DMS53 treated with DMSO at 0.1 percent for 48 hours (cell line): ENCODE measurements at regions not wholly inside any gene's neighbourhood (a gene's known extent, or its start where the extent isn't known, plus 50 kb on each side); places are given as distances from the start of the nearest gene placed in this dataset.
"Not testable (repeated sequence)": the region's sequence is repeated elsewhere in the genome, so short reads cannot be mapped to it uniquely, and the experiment has no call there.

Experiments used
- DNase-seq: peaks from one replicate; lab custom pipeline; 2025; ENCODE audit not compliant: unreplicated experiment; lab: John Stamatoyannopoulos, UW

DNA sequence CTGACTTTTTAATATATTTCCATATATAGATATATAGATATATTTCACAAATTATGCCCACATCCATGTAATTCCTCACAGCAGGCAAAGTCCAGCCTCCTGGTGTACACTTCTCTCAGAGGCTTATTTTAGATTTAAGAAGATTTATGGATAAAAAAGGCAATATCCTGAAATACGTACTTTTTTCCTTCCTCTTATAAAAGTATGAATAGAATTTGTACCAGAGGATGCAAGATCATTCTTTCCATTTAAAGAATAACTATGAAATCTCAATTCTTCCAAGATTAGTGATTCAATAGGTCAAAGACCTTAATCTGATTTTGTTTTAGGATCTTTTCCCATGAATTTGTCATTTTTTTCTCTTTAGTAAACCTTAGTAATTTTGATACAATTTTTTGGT is 597.9 kb upstream of the TBL1XR1 start:
- no peak for DNase-seq

DNA sequence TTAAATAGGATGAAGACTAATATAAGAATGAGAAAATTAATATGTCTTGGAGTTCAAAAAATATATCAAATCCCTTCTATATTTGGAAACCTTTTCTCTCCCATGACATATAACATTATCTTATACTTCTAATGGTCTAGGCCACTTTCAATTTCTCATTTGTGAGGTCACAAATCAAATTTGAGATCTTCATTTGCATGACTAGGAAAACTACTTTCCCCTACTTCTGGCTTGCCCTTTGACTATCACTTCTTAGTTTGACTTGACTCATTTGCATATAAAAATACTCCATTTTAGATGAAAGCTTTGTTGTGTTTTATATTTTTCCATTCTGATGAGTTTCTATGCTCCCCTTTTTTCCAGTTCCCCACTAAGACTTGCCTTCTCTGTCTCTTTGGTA is 598.6 kb upstream of the TBL1XR1 start:
- DNase-seq = no peak

DNA sequence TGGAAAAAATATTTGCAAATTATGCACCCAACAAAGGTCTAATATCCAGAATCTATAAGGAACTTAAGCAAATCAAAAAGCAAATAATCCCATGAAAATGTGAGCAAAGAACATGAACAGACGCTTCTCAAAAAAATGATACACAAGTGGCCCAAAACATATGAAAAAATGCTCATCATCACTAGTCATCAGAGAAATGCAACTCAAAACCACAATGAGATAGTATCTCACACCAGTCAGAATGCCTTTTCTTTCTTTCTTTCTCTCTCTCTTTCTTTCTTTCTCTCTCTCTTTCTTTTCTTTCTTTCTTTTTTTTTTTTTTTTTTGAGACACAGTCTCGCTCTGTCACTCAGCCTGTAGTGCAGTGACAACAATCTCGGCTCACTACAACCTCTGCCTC is 602.9 kb upstream of the TBL1XR1 start:
- DNase-seq = not testable (repeated sequence)

DNA sequence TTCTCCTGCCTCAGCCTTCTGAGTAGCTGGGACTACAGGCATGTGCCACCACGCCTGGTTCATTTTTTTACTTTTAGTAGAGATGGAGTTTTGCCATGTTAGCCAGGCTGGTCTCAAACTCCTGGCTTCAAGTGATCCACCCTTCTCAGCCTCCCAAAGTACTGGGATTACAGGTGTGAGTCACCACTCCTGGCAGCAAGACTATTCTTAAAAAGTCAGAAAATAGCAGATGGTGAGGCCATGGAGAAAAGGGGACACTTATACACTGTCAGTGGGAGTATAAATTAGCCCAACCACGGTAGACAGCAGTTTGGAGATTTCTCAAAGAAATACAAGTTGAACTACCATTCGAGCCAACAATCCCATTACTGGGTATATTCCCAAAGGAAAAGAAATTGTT is 603.3 kb upstream of the TBL1XR1 start:
- DNase-seq = no peak

DNA sequence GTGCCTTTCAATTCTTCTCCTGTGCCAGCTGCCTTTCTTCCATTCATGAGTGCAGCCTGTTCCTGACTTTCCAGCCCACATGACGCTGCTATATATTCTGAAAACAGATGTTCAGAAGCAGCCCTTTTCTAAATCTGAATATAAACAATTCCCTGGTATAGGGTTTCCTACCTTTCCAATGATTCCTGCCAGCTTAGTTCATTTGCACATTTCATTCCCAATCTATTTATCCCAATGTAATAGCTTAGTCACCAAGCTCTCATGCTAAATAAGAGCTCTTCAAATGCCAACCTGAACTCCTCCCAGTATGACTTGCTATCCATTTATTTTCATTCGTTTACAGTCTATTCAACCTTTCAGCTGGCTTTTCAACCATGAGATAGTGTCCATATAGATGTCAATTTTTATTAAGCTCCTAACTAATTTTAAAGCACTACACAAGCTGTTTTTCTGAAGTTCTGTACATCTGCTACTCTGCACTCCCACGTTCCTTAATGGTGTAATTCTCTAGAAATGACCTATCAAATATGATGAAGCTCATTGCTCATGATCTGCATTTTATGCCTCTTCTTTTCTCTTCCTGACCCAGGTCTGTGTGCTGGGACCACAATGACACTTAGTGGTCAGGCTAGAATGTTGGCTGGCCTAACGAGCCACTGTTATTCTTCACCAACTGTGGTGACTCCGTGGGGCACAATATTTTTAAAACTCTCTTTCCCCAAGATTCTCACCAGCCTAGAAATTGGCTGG is 605.0 kb upstream of the TBL1XR1 start:
- peak; percentile 50 for DNase-seq

DNA sequence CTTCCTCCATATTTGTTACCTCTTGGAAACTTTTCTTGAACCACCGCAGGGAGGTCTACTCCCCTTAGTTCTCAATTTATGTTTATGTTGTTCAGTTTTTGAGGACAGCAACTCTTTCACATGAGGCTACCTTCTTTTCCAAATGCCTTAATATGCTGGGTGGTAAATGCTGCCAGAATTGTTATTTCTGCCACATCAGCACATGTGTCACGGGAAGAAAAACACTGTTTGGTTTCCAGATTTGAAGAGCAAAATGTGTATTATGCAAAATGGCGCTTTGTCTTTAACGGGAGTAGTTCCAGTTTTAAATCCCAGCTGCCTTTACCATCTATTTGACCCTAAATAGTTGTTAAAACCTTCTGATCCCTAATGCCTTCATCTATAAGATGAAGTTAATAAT is 606.2 kb upstream of the TBL1XR1 start:
- DNase-seq = no peak

DNA sequence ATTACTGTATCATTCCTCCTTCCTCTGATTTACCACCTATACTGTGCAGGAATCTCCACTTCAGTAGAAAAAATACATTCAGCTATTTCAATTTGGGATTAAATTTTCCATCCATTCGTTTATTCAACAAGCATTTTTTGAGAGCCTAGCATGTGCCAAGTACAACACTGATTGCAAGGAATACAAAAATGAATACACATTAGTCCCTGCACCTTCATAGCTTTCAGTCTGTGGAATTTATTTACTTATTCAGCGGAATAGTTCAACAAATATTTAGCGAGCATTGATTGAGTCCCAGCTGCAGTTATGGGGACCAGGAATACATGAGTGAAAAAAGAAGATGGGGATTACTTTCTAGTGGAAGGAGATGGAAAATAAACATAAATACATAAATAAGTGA is 606.8 kb upstream of the TBL1XR1 start:
- DNase-seq = no peak

DNA sequence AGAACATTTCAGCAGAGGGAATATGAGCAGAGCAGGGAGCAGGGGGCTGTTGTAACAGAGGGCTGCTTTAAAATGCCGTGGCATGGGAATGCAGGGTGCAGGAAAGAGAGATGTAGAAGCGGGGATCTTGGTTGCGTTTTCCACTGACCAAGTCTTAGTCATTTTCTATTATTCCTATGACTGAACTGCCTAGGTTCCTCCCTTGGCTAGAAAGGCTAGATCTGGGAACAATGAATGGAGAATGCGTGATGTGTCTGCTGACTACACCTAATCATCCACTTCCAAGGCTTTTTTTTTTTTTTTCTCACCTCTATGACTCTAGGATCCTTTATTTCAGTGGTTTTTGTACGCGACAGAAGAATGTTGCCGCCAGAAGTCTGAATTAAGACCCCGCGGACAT is 607.4 kb upstream of the TBL1XR1 start:
- DNase-seq = no peak

DNA sequence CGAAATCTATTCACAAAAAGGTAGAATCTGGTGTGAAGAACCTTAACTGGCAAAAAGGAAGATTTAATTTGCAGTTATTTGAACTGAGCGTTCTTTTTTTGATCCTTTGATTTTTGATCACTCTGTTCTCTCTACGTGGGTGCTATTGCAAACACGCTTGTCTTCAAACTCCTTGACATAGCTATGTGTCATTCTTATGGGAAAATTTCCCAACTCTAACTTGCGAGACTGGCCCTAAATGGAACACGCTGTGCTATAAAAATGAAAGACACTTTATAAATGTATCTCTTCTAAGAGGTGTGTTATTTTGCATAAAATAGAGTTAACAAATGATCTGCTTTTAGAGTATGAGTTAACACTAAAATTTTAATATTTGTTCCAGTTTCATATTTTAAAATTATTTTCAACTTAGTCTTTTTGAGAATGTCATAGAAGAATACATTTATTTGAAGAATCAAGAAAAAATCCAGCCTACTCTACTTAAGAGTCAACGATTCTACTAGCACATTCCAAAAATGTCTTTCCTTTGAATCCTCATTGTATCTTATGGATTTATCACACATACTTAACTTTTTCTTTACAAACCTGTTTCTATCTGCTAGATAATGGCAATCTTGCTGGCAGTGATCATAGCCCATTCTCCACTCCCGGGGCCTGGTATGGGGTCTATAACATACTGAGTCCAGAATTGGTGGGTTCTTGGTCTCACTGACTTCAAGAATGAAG is 610.0 kb upstream of the TBL1XR1 start:
- no peak for DNase-seq

DNA sequence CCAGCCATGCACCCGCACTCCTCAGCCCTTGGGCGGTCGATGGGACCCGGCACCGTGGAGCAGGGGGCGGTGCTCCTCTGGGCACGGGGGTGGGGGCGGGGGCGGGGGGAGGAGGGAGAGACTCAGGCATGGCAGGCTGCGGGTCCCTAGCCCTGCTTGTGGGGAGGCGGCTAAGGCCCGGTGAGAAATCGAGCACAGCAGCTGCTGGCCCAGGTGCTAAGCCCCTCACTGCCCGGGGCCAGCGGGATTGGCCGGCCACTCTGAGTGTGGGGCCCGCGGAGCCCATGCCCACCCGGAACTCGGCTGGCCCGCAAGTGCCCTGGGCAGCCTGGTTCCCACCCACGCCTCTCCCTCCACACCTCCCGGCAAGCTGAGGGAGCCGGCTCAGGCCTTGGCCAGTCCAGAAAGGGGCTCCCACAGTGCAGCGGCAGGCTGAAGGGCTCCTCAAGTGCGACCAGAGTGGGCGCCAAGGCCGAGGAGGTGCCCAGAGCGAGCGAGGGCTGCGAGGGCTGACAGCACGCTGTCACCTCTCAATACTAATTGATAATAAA is 611.7 kb upstream of the TBL1XR1 start:
- not testable (repeated sequence) for DNase-seq

DNA sequence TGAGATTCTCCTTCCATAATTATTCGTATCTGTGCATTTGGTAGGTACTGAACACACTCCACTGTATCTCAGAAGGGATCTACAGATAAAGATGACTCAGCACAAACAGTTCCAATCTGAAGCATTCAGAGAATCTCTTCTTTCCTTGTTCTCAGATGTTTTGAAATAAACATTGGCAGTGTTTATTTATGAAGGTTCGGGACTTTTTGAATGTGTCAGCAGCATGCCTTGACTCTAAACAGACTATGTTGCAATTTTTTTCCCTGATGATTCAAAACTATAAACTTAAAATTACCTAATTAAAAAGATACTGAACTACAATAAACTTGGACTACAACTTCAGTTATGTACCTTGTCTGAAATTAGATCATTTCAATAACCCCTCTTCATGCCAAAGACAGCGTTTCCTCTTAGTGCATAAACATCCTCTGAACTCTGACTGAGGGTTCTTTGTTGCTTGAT is 612.9 kb upstream of the TBL1XR1 start:
- DNase-seq = peak; percentile 9

GRCh38 chr3:177811112-177811511 is 613.8 kb upstream of the TBL1XR1 start:
- no peak for DNase-seq

DNA sequence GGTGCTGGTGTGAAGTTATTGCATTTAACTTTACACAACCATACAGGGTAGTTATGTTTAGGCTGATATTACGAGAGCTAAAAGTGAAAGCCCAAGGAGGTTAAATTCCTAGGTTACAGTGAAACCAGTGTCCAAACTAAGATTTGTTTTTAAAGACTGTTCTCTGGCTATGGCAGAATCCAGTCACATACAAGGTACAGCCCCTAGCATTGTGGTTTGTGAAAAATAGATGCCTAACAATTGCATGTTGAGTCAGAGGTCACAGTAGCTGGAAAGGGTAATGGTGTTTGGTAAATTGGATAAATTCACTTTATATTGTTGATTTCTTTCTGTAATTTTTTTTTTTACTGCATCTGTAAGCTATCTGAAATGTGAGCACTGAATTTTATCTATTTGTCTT is 614.6 kb upstream of the TBL1XR1 start:
- no peak for DNase-seq

GRCh38 chr3:177812492-177812891 is 615.2 kb upstream of the TBL1XR1 start:
- DNase-seq = no peak

GRCh38 chr3:177813322-177813721 is 616.0 kb upstream of the TBL1XR1 start:
- DNase-seq = no peak

DNA sequence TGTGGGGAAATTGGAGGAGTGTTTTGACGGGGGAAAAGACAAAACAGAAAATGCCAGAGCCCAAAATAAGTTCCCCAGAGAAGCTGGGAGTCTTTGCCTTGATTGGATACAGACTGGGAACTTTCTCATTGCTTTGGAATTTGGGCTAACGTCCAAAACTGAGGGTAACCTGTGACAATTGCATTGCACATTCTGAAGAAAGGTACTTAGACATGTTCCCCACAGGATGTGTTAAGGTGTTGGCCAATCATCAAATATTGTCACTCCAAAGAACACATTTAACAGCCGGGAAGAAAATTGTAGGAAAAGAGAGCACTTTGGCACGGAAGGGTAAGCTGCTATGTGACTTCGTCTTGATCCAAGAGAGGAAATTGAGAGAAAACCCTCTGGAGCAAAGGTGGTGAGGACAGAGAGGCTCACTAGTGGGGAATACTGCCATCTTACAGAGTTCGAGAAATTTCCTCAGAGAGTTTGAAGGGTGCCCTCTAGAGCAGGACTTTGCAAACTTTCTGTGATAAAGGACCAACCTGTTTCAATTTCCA is 619.5 kb upstream of the TBL1XR1 start:
- no peak for DNase-seq

- no peak for DNase-seq
Measured at GRCh38 chr3:177817751-177818150, 620.5 kb upstream of the TBL1XR1 start.

DNA sequence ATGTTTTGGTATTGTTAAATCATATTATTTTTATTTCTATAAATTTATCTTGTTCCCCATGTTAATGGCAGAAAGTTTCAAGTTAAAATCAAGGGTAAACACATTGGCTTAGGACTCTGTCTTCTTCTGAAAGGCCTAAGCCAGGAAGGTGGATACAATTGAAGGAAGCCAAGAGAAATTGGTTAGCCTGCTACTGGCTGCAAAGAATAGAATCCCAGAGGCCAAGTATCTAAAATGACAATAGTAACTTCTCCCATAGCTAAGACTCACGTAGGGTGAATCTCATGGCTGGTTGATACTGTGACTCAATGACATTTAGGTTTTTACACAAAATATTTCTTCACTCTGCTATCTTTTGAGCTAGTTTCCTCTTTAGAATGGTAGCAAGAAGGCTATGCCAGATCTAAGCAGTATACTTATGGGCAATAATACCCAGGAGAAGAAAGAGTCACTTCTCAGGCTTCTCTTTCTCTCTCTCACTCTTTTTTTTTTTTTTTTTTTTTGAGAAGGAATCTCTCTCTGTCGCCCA is 621.5 kb upstream of the TBL1XR1 start:
- no peak for DNase-seq

GRCh38 chr3:177820683-177821316 is 623.5 kb upstream of the TBL1XR1 start:
- DNase-seq = no peak

DNA sequence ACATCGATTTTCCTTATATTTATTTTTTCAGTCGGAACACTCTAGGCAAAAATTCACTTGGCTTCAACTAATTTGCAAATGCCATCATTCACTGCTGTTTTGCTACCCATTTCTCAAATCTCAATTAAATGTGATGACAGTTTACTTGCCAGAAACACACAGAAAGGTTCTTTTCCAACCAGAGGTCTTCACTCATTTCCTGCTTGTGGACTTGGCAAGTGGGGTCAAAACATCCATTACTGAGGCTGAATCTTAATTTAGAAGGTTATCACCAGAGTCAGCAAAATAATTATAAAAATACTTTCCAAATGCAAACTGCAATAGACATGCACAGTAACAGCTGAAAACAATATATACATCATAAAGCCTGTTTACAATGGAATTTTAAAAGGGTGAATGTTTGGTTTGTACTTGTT is 625.4 kb upstream of the TBL1XR1 start:
- no peak for DNase-seq

GRCh38 chr3:177823701-177824189 is 626.5 kb upstream of the TBL1XR1 start:
- DNase-seq = no peak
